Activated CD4-positive, alpha-beta T cell treated with anti-CD3 and anti-CD28 coated beads, Interleukin-2, amount 10 ng/mL, durations not matched to agents 7 days and 5 days (primary cell): ENCODE measurements at regions not wholly inside any gene's neighbourhood (a gene's known extent, or its start where the extent isn't known, plus 50 kb on each side); places are given as distances from the start of the nearest gene placed in this dataset.

Source experiments
- CTCF ChIA-PET: fragments of 350-600 bp; sonication (Branson Sonifier 250); formaldehyde crosslinking; loops from one replicate; lab custom pipeline; 2021; ENCODE audit warnings: antibody characterized with exemption; lab: Charles Lee
- POLR2A ChIA-PET: fragments of 350-600 bp; sonication (Branson Sonifier 250); formaldehyde crosslinking; loops from one replicate; lab custom pipeline; 2021; ENCODE audit warnings: antibody characterized with exemption; lab: Charles Lee
- DNase-seq: peaks from one replicate; pipeline ENCODE4 v3.0.0-alpha.2; 2020
- H3K27ac Mint-ChIP-seq: one replicate; pipeline ENCODE4 v1.8.0; 2021; ENCODE audit warnings: mild to moderate bottlenecking, moderate library complexity, mixed read lengths
- H3K27me3 Mint-ChIP-seq: one replicate; pipeline ENCODE4 v1.8.0; 2021; ENCODE audit warnings: mixed read lengths
- H3K36me3 Mint-ChIP-seq: one replicate; pipeline ENCODE4 v1.8.0; 2021; ENCODE audit warnings: low read depth, mixed read lengths
- H3K4me1 Mint-ChIP-seq: one replicate; pipeline ENCODE4 v1.8.0; 2021; ENCODE audit warnings: mixed read lengths
- H3K4me3 Mint-ChIP-seq: one replicate; pipeline ENCODE4 v1.8.0; 2021; ENCODE audit warnings: mild to moderate bottlenecking, moderate library complexity, mixed read lengths
- H3K9me3 Mint-ChIP-seq: one replicate; pipeline ENCODE4 v1.8.0; 2021; ENCODE audit warnings: mixed read lengths

DNA sequence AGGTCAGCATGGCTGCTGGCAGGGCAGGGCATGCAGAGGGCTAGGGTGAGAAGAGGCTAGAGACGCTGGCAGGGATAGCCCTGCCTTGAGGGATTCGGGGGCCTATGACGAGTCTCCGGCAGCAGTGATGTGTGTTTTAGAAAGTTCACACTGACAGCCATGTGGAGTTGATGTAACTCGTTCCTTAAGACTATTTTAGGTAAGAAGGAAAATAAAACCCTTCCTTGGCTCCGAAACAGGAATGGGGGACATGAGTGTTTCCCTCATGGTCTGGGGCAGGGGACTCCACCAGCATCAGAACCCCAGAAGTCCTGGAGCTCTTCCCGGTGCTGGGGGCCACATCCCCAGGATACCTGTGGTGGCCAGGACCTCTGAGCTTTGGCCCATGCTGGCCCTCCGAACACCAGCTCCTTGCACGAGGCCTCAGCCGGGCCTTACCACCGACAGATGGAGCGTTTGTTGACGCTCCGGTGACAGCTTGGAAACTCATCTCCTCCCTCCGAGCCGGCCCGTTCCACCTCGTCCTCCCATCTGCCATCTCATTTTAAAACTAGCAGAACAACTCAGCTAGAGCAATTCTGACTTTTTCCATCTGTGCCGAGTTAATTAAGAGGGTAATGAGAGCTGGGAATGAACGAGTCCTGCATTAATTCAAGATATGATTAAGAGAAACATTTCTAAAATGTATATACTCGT lies 337.7 kb downstream of the CDK5RAP2 start:
- CTCF ChIA-PET: no interaction called here

DNA sequence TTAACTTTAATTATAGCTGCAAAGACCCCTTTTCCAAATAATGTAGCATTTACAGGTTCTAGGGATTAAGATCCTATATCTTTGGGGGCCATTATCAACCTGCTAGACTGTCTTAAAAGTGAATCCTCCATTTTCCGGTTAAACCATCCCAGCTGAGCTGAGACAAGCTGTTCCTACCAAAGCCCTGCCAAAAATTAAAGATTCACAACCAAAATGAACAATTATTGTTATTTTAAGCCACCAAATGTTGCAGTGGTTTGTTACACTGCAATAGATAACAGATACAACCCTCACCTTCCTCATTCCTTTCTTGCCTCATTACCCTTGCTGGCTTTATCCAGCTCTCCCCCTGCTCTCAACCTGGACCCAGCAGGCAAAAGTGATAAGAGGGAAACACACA lies 343.4 kb downstream of the CDK5RAP2 start:
- Mint-ChIP-seq H3K4me3 (no peak overlapping the region), H3K27me3 (no peaks in the 10 kb centered on the region), H3K36me3 (no peaks in the 10 kb centered on the region), H3K27ac (no peak overlapping the region), H3K4me1 (no peaks in the 10 kb centered on the region), H3K9me3 (no peaks in the 10 kb centered on the region)
- POLR2A ChIA-PET: no interaction called here
- DNase-seq: no peak
- CTCF ChIA-PET: no interaction called here

More for the DNA sequence above, 337.7 kb downstream of the CDK5RAP2 start:
- DNase-seq: no peak
- H3K9me3 Mint-ChIP-seq: no peaks in the 10 kb centered on the region
- no peaks in the 10 kb centered on the region for H3K4me1 Mint-ChIP-seq
- H3K36me3 Mint-ChIP-seq: no peaks in the 10 kb centered on the region
- H3K27me3 Mint-ChIP-seq: no peaks in the 10 kb centered on the region
- POLR2A ChIA-PET: no interaction called here
- H3K27ac Mint-ChIP-seq: no peak overlapping the region
- no peak overlapping the region for H3K4me3 Mint-ChIP-seq

DNA sequence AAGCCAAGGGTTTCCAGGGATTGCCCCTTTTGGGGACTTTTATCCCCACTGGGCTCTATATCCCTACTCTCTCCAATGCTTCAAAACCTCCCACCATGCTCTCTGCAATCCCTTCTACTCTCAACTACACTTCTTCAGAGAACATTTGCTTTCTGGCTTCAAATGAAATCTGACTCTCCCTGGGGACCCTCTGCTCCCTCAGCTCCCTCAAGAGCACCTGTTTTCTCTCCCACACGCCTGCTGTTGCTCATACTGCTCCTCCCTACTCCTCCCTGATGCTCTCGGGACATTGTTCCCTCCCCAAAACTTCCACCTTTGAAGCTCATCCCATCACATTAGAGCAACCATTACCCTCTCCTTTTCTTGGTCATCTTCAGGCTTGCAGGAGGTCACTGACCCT lies 344.9 kb downstream of the CDK5RAP2 start:
- Mint-ChIP-seq H3K27me3 (no peaks in the 10 kb centered on the region), H3K36me3 (no peaks in the 10 kb centered on the region), H3K4me3 (no peak overlapping the region), H3K4me1 (no peaks in the 10 kb centered on the region), H3K9me3 (no peaks in the 10 kb centered on the region), H3K27ac (no peak overlapping the region)
- ChIA-PET POLR2A (no interaction called here), CTCF (no interaction called here)
- no peak for DNase-seq

DNA sequence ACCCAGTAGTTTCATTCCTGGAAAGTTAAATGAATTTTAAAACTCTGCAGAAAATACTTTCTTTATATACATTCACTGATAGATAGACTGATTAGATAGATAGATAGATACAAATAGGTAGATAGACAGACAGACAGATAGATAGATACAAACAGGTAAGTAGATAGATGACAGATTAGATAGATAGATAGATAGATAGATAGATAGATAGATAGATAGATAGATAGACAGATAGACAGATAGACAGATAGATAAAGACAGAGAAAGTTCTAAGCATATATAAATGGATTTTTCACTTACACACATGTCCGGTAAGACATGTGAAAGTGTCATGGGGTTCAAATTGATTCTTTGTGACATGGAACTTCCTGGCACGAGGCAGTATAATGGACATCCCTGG lies 349.7 kb downstream of the CDK5RAP2 start:
- ChIA-PET POLR2A (no interaction called here), CTCF (no interaction called here)

DNA sequence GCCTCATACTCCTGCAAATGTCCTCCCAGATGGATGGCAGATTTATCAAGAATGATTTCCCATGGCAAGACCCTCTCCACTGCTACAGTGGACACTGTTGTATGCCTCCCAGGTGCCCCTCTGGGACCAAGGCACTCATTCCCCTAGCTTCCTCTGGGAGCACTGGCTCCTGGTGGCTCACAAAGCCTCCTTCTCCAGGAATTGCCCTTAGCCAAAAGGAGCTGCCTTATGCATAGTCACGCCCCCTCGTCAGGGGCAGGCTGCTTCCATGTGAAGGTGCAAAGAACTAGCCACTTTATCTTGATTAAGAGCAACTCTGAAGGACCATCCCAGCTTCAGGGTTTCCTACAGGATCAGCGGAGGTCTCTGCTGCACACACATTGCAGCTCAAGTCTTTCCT lies 358.1 kb downstream of the CDK5RAP2 start:
- no peak overlapping the region for H3K4me3 Mint-ChIP-seq
- DNase-seq: no peak
- no peaks in the 10 kb centered on the region for H3K9me3 Mint-ChIP-seq
- CTCF ChIA-PET: no interaction called here
- H3K36me3 Mint-ChIP-seq: no peaks in the 10 kb centered on the region
- no peak overlapping the region for H3K27ac Mint-ChIP-seq
- H3K27me3 Mint-ChIP-seq: no peaks in the 10 kb centered on the region
- POLR2A ChIA-PET: no interaction called here
- no peaks in the 10 kb centered on the region for H3K4me1 Mint-ChIP-seq

More for the DNA sequence above, 349.7 kb downstream of the CDK5RAP2 start:
- H3K4me3 Mint-ChIP-seq: no peak overlapping the region
- no peak overlapping the region for H3K27ac Mint-ChIP-seq
- no peaks in the 10 kb centered on the region for H3K27me3 Mint-ChIP-seq
- no peaks in the 10 kb centered on the region for H3K36me3 Mint-ChIP-seq
- H3K4me1 Mint-ChIP-seq: no peaks in the 10 kb centered on the region
- H3K9me3 Mint-ChIP-seq: no peaks in the 10 kb centered on the region
- no peak for DNase-seq

DNA sequence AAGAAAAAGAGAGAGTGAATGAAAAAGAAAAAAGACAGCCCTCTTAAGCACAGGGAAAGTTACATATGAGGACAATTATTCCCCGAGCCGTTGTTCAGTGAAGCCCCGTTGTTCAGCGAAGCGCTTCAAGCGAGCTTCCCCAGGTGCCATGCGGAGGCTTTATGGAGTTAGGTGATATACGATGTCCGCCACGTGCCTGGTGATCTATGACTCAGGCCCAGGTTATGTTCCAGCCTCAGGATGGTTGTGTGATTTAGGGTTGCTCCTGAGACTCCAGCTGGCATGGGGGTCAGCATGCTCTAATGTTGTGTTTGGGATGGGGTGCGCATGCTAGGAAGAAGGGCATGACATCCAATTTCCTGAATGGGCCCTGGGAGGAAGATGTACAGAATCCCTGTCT lies 365.6 kb downstream of the CDK5RAP2 start:
- DNase-seq: no peak
- POLR2A ChIA-PET: no interaction called here
- Mint-ChIP-seq H3K4me3 (no peak overlapping the region), H3K27ac (no peak overlapping the region), H3K4me1 (no peaks in the 10 kb centered on the region), H3K36me3 (no peaks in the 10 kb centered on the region), H3K9me3 (no peaks in the 10 kb centered on the region), H3K27me3 (no peaks in the 10 kb centered on the region)
- CTCF ChIA-PET: no interaction called here

DNA sequence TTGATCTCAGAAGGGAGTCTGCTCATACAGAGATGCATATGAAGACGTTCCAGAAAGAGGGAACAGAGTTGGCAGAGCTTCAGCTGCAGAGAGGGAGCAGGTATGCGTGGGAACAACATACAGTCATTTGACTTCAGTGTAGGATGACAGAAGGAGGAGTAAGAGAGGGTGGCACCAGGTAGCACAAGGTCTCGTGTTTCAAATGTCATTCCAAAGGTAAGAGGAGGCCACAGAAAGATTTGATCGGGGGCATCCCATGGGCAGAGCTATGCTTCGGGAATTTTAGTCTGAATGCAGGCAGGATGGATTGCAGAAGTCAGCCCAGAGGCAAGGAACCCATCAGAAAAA lies 367.1 kb downstream of the CDK5RAP2 start:
- POLR2A ChIA-PET: no interaction called here
- Mint-ChIP-seq H3K27ac (no peak overlapping the region), H3K36me3 (no peaks in the 10 kb centered on the region), H3K27me3 (no peaks in the 10 kb centered on the region), H3K4me3 (no peak overlapping the region), H3K9me3 (no peaks in the 10 kb centered on the region), H3K4me1 (no peaks in the 10 kb centered on the region)
- CTCF ChIA-PET: no interaction called here
- DNase-seq: no peak

DNA sequence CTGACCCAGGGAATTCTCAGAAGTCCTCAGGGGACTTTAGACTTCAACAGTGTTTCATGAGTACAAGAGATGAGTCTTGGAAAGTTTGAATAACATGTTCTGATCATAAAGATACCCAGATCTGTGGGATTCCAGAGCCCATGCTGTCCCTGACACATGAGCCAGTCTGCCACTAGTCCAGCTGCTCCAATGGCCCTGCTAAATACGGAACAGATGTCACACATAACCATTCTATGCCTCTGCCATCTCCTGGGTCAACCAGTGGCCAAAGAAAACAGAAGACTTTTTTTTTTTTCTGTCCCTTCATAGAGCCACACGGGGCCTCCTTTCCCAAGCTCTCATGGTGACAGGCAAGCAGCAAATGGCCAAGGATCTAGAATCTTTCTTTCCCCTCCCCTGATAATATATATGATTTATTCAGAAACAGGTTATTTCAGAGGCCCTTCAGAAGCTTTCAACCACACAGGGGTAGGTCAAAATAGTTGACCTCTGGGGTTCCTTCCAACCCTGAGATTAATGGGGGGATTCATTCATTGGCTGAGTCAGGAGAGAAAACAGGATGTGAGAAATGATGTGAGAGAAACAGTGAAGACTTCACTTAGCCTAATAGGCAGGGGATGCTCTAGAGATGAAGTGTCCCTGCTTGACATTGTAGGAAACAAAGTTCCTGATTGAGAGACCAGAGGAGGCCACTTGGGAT lies 367.7 kb downstream of the CDK5RAP2 start:
- Mint-ChIP-seq H3K9me3 (no peaks in the 10 kb centered on the region), H3K4me3 (no peak overlapping the region), H3K27me3 (no peaks in the 10 kb centered on the region), H3K36me3 (no peaks in the 10 kb centered on the region), H3K27ac (no peak overlapping the region), H3K4me1 (no peaks in the 10 kb centered on the region)
- ChIA-PET CTCF (interaction anchor here (1.1 kb wide), 1 partner anchor 9 kb away, joined by 3 read pairs; no protein-coding TSS in a partner anchor), POLR2A (no interaction called here)
- no peak for DNase-seq

DNA sequence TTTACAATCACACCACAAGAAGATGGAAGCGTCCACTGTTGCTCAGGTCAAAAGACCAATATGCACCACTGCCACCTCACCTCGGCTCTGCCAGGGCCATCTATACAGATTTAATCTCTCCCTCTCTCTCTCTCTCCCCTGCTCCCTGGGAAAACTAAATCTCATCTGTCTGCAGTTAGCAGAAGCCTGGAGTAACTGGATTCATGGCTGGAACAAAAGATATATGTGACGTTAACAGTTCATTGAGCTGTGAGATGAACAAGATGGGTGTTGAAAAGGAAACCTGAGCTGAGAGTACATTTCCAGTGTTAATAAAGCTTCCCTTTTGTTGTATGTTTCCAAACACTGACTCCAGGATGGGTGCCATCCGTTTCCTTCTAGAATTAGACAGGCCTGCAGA lies 369.7 kb downstream of the CDK5RAP2 start:
- H3K27ac Mint-ChIP-seq: no peak overlapping the region
- ChIA-PET CTCF (no interaction called here), POLR2A (no interaction called here)
- DNase-seq: no peak
- no peak overlapping the region for H3K4me3 Mint-ChIP-seq
- no peaks in the 10 kb centered on the region for H3K27me3 Mint-ChIP-seq
- no peaks in the 10 kb centered on the region for H3K4me1 Mint-ChIP-seq
- H3K9me3 Mint-ChIP-seq: no peaks in the 10 kb centered on the region
- H3K36me3 Mint-ChIP-seq: no peaks in the 10 kb centered on the region

DNA sequence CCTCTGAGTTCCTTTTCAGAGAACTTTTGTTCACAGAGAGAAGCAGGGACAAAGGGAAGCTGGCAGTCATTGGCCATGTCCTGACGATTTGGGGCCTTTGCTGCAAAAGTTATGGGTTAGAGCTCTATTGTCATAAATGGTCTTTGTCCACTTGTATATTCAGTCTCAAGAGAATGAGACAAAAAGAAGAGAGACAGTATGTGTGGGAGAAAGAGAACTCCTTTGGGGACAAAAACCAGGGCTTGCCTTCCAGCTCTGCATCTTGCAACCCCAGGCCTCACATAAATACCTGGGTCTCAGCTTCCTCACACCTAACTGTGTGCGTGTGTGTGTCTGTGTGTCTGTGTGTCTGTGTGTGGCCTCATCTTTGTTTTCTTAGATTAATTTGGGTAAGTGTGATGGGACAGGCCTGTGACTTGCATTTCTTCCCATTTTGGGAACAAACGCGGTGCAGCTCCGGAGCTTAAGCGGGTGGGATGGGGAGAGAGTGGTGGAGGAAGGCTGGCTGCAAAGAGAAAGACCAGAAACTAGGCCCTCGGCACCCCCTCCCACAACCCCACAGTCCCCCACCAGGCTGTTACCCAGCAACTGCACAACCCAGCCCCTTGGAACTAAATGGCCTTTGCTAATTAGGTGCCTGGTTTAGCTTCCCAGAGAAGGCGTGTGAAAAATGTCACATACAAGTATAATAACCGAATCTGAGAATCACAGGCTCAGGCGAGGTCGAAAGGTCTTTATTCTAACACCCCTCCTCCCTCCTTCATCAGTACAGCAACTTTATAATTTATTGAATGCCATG lies 376.9 kb downstream of the CDK5RAP2 start:
- Mint-ChIP-seq H3K4me3 (no peak overlapping the region), H3K36me3 (no peaks in the 10 kb centered on the region), H3K9me3 (no peaks in the 10 kb centered on the region), H3K27ac (no peak overlapping the region), H3K27me3 (no peaks in the 10 kb centered on the region), H3K4me1 (no peaks in the 10 kb centered on the region)
- CTCF ChIA-PET: interaction anchor here (1.5 kb wide), 1 partner anchor 8 kb away, joined by 3 read pairs; no protein-coding TSS in a partner anchor
- POLR2A ChIA-PET: no interaction called here
- DNase-seq: no peak

DNA sequence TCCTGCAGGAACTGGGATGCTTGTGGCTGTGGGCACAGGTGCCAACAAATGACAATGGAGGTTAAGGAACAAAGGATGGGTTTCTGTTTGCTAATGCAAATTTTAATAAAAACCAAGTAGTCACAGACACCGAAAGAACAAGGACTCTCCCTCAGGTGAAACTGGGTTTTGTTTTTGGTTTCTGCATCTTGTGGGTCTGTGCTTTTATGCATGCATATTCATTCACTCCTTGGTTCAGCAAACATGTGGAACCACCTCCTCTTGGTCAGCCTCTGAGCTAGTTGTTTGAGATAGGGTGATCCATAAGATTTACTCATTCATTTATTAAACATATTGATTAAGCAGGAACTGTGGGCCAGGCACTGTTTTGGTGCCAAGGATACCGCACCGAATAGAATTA lies 381.9 kb downstream of the CDK5RAP2 start:
- no peaks in the 10 kb centered on the region for H3K4me1 Mint-ChIP-seq
- ChIA-PET CTCF (no interaction called here), POLR2A (no interaction called here)
- no peak overlapping the region for H3K4me3 Mint-ChIP-seq
- no peaks in the 10 kb centered on the region for H3K9me3 Mint-ChIP-seq
- DNase-seq: no peak
- H3K36me3 Mint-ChIP-seq: no peaks in the 10 kb centered on the region
- no peaks in the 10 kb centered on the region for H3K27me3 Mint-ChIP-seq
- no peak overlapping the region for H3K27ac Mint-ChIP-seq

DNA sequence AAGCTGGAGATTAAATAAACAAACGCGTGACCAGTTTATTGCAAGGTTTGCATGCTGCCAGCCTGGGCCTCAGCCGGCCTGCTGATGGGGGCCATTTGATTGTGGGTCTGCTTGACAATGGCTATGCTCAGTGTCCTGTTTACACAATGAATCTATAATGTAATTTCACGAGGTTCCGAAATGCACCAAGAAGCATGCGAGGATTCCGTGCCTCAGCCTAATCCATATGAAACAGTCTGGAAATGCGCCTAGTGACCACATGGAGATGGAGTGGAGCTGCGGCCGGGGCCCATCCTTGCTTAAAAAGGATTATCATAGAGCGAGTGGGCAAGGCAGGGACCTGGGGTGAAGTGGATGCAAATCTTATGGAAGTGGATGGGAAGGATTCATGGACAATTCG lies 382.4 kb downstream of the CDK5RAP2 start:
- Mint-ChIP-seq H3K36me3 (no peaks in the 10 kb centered on the region), H3K27ac (no peak overlapping the region), H3K27me3 (no peaks in the 10 kb centered on the region), H3K4me3 (no peak overlapping the region), H3K9me3 (no peaks in the 10 kb centered on the region), H3K4me1 (no peaks in the 10 kb centered on the region)
- no peak for DNase-seq
- POLR2A ChIA-PET: no interaction called here
- CTCF ChIA-PET: no interaction called here

DNA sequence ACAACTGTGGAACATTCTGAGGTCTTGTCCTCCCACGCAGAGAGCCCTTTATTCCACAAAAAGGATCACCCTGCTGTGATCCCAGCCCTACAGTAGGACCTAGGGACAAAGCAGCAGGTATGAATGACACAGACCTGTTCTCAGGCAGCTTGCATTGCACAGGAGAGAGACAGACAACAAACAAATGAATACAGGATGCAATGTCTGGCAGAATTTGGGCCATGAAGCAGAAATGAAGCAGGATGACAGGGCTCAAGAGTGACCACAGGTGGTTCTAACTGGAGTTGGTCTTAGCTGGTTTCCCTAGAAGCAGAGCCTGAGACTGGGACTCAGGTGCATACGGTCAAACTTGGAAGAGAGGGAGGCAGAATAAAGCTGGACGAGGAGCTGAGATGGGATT lies 388.8 kb downstream of the CDK5RAP2 start:
- no peak for DNase-seq
- H3K36me3 Mint-ChIP-seq: no peaks in the 10 kb centered on the region
- CTCF ChIA-PET: no interaction called here
- no peak overlapping the region for H3K27ac Mint-ChIP-seq
- H3K4me1 Mint-ChIP-seq: no peaks in the 10 kb centered on the region
- no peaks in the 10 kb centered on the region for H3K9me3 Mint-ChIP-seq
- POLR2A ChIA-PET: no interaction called here
- H3K4me3 Mint-ChIP-seq: no peak overlapping the region
- H3K27me3 Mint-ChIP-seq: peaks cover 5% of the 10 kb centered on the region
